ENCODE measurements at regions not wholly inside any gene's neighbourhood (a gene's known extent, or its start where the extent isn't known, plus 50 kb on each side); places are given as distances from the start of the nearest gene placed in this dataset.

DNA sequence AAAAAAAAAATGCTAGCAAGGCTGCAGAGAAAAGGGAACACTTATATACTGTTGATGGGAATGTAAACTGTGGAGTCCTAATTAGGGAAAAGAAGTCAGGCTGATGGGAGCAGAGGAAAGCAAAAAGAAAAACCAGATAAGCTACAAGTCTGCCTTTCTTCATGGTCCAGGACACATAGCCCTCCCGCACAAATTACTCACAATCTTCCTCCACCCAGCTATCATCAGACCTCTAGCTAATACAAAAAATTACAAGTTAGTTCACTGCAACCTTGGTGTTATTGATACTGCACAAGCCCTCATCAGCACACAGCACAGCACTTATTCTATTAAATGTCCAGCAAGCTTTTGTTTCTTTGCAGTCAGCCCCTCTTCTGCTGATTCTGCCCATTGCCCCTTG is 186.0 kb upstream of the ADRA1B start:
- H3K4me3 ChIP-seq (ENCODE audit: low read depth, low read length), result no peak overlapping the region
- no peak for DNase-seq (ENCODE audit: low read depth)
- TF ChIP-seq, protein P1, sequence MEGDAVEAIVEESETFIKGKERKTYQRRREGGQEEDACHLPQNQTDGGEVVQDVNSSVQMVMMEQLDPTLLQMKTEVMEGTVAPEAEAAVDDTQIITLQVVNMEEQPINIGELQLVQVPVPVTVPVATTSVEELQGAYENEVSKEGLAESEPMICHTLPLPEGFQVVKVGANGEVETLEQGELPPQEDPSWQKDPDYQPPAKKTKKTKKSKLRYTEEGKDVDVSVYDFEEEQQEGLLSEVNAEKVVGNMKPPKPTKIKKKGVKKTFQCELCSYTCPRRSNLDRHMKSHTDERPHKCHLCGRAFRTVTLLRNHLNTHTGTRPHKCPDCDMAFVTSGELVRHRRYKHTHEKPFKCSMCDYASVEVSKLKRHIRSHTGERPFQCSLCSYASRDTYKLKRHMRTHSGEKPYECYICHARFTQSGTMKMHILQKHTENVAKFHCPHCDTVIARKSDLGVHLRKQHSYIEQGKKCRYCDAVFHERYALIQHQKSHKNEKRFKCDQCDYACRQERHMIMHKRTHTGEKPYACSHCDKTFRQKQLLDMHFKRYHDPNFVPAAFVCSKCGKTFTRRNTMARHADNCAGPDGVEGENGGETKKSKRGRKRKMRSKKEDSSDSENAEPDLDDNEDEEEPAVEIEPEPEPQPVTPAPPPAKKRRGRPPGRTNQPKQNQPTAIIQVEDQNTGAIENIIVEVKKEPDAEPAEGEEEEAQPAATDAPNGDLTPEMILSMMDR (IDR thresholded peaks at IDR 0.05; ENCODE audit: low read depth, low read length), result no peak
- TF ChIP-seq MYC (IDR thresholded peaks at IDR 0.05; ENCODE audit: low read depth, low read length), result no peak
- TF ChIP-seq, protein P2, sequence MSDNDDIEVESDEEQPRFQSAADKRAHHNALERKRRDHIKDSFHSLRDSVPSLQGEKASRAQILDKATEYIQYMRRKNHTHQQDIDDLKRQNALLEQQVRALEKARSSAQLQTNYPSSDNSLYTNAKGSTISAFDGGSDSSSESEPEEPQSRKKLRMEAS (IDR thresholded peaks at IDR 0.05; ENCODE audit: low read depth, low read length), result no peak
- TF ChIP-seq POLR2A (IDR thresholded peaks at IDR 0.05; ENCODE audit: extremely low read depth, insufficient read length), result no peak

DNA sequence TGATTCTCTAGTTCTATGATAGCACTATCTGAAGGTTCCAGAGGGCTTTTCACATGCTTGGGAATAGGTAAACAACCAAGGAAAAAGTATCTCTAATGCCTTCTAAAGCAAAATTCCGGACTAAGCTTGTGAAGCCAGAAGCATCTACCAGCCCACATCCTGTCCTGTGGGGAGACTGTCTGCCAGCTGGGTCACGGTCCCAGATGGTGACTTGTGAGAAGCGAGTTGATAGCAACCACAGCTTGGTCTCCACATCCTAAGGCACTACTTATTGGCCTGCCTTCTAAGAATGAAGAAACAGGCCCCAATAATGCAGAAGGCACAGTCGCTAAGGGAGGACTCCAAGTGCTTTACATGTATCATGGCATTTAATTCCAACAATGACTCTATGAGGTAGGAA is 184.1 kb upstream of the ADRA1B start:
- peak; percentile 6 for DNase-seq (ENCODE audit: low read depth)
- H3K4me3 ChIP-seq (ENCODE audit: low read depth, low read length), result no peak overlapping the region
- TF ChIP-seq, protein P2 (IDR thresholded peaks at IDR 0.05; ENCODE audit: low read depth, low read length), result no peak
- no peak for TF ChIP-seq MYC (IDR thresholded peaks at IDR 0.05; ENCODE audit: low read depth, low read length)
- TF ChIP-seq, protein P1 (IDR thresholded peaks at IDR 0.05; ENCODE audit: low read depth, low read length), result no peak
- TF ChIP-seq POLR2A (IDR thresholded peaks at IDR 0.05; ENCODE audit: extremely low read depth, insufficient read length), result no peak

DNA sequence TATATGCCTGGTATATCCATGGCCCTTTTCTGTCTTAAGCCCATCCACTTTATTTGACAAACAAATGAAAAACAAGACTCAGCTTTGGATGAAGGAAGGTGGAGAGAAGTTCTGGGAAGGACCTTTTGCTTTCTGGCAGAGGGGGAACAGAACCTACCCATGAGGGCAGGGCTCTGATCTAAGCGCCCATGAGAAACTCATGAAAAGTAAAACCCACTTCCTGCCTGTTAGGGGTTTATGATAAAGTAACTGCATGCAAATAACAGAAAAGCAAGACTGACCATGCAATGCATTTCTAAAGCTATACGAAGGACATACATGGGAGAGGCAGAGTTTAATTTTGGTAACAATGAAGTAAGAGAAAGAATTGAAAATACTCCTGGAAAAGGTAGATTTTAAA is 181.9 kb upstream of the ADRA1B start:
- DNase-seq (ENCODE audit: low read depth), result no peak
- TF ChIP-seq POLR2A (IDR thresholded peaks at IDR 0.05; ENCODE audit: extremely low read depth, insufficient read length) (no peak), MYC (IDR thresholded peaks at IDR 0.05; ENCODE audit: low read depth, low read length) (no peak)
- TF ChIP-seq, protein P2 (IDR thresholded peaks at IDR 0.05; ENCODE audit: low read depth, low read length), result no peak
- TF ChIP-seq, protein P1 (IDR thresholded peaks at IDR 0.05; ENCODE audit: low read depth, low read length), result no peak
- no peak overlapping the region for H3K4me3 ChIP-seq (ENCODE audit: low read depth, low read length)

DNA sequence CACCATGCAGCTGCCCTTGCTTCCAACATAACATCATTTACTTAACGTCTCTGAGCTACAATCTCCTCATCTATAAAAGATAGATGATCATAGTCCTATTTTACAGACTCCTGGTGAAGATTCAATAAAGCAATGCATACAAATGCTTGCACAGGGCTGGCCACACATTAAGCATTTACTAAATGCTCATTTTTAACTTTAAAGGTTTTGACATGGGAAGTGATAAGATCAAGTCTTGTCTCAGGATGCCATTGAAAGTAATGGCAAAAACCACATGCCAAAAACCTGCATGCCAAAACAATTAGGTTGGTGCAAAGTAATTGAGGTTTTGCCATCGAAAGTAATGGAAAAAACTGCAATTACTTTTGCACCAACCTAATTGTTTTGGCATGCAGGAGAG is 181.2 kb upstream of the ADRA1B start:
- H3K4me3 ChIP-seq (ENCODE audit: low read depth, low read length), result no peak overlapping the region
- DNase-seq (ENCODE audit: low read depth), result no peak
- TF ChIP-seq, protein P1 (IDR thresholded peaks at IDR 0.05; ENCODE audit: low read depth, low read length), result no peak
- TF ChIP-seq MYC (IDR thresholded peaks at IDR 0.05; ENCODE audit: low read depth, low read length) (no peak), POLR2A (IDR thresholded peaks at IDR 0.05; ENCODE audit: extremely low read depth, insufficient read length) (no peak)
- TF ChIP-seq, protein P2 (IDR thresholded peaks at IDR 0.05; ENCODE audit: low read depth, low read length), result no peak

DNA sequence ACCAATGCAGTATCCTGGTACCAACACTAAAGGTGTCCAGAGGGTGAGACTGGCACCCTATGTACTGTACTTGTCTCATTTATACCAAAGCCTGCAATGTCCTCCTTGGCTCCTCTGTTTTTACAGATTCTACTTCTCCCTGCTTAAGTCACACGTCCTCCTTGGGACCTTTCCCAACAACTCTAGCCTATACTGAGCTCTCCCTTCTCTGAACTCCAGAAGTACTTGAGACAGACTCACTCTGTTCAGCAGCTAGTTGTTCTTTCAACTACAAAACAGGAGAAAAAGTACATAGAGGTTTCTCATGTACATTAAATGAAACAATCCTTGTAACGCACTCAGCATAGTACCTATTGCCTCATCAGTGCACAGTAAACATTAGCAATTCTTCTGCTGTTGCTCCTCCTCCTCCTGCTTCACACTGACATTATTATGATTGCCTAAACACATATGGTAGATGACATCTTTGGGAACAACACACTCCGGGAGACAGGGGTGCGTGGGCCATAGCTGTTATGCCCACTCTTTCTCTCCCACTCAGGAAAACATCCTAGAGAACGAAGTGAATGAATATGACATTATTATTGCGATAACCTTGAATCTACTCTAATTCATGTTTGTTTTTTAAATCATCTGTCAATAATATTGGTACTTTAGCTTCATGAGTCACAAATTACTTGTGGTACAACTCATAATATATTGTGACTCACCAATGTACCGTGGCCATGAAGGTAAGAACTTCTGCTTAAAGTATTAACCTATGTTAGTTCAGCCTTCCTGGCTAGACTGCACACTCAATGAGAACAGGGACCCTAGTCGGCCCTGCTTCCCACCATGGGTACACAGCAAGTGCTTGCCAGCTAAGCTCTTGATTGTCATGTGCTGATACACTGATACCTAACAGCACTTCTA is 180.3 kb upstream of the ADRA1B start:
- H3K4me3 ChIP-seq (ENCODE audit: low read depth, low read length), result no peak overlapping the region
- TF ChIP-seq, protein P1 (IDR thresholded peaks at IDR 0.05; ENCODE audit: low read depth, low read length), result no peak
- TF ChIP-seq, protein P2 (IDR thresholded peaks at IDR 0.05; ENCODE audit: low read depth, low read length), result no peak
- TF ChIP-seq POLR2A (IDR thresholded peaks at IDR 0.05; ENCODE audit: extremely low read depth, insufficient read length) (no peak), MYC (IDR thresholded peaks at IDR 0.05; ENCODE audit: low read depth, low read length) (no peak)
- no peak for DNase-seq (ENCODE audit: low read depth)
